GM12878 (cell line): ENCODE measurements at regions not wholly inside any gene's neighbourhood (a gene's known extent, or its start where the extent isn't known, plus 50 kb on each side); places are given as distances from the start of the nearest gene placed in this dataset.

ENCODE experiments used
- ESRRA ChIP-seq: IDR thresholded peaks from 2 replicates; pipeline ENCODE4 v1.6.1; 2012; ENCODE audit warnings: mild to moderate bottlenecking, low read length, improper control_type of control experiment
- FOXK2 ChIP-seq: fragments of 450-650 bp; IDR thresholded peaks from 2 replicates; pipeline ENCODE4 v1.6.1; 2017; ENCODE audit warnings: mild to moderate bottlenecking, moderate library complexity
- HDAC2 ChIP-seq: fragments of 200-600 bp; sonication (generic); IDR thresholded peaks from 2 replicates; pipeline ENCODE4 v1.6.1; 2017
- MTA3 ChIP-seq: IDR thresholded peaks from 2 replicates; pipeline ENCODE4 v1.6.1; 2012; ENCODE audit warnings: low read length, inconsistent platforms, borderline replicate concordance
- MYC ChIP-seq: IDR thresholded peaks from 2 replicates; pipeline ENCODE4 v1.6.1; 2011; ENCODE audit warnings: mild to moderate bottlenecking, low read length, moderate library complexity, inconsistent platforms; ENCODE audit not compliant: insufficient read depth, insufficient replicate concordance, insufficient read length, severe bottlenecking
- NBN ChIP-seq: fragments of 450-650 bp; IDR thresholded peaks from 2 replicates; pipeline ENCODE4 v1.6.1; 2016
- PAX5 ChIP-seq: IDR thresholded peaks from 2 replicates; pipeline ENCODE4 v1.6.1; 2011; ENCODE audit warnings: low read depth, low read length, borderline replicate concordance
- RAD21 ChIP-seq: IDR thresholded peaks from 2 replicates; pipeline ENCODE4 v1.6.1; 2011; ENCODE audit warnings: mild to moderate bottlenecking, low read depth, low read length, moderate library complexity; ENCODE audit not compliant: insufficient read depth
- RB1 ChIP-seq: fragments of 450-650 bp; formaldehyde crosslinking; IDR thresholded peaks from 2 replicates; pipeline ENCODE4 v1.6.1; 2017; ENCODE audit warnings: mild to moderate bottlenecking, borderline replicate concordance
- SMARCA5 ChIP-seq: fragments of 450-650 bp; IDR thresholded peaks from 2 replicates; pipeline ENCODE4 v1.6.1; 2017; ENCODE audit warnings: mild to moderate bottlenecking
- STAT1 ChIP-seq: fragments of 450-650 bp; conservative IDR thresholded peaks from 2 replicates; pipeline ENCODE4 v1.6.1; 2014; ENCODE audit warnings: antibody characterized with exemption, mild to moderate bottlenecking
- SUPT20H ChIP-seq: IDR thresholded peaks from 2 replicates; pipeline ENCODE4 v1.6.1; 2011; ENCODE audit warnings: low read depth, mild to moderate bottlenecking, low read length, moderate library complexity, borderline replicate concordance; ENCODE audit not compliant: control insufficient read depth
- TCF7 ChIP-seq: IDR thresholded peaks from 2 replicates; pipeline ENCODE4 v1.6.1; 2014; ENCODE audit warnings: antibody characterized with exemption, borderline replicate concordance
- YBX1 ChIP-seq: fragments of 450-650 bp; IDR thresholded peaks from 2 replicates; pipeline ENCODE4 v1.6.1; 2016; ENCODE audit warnings: antibody characterized with exemption
- YY1 ChIP-seq: IDR thresholded peaks from 2 replicates; pipeline ENCODE4 v1.6.1; 2011; ENCODE audit warnings: low read depth, mild to moderate bottlenecking, low read length
- ZBED1 ChIP-seq: IDR thresholded peaks from 2 replicates; pipeline ENCODE4 v1.6.1; 2016; ENCODE audit warnings: borderline replicate concordance
- ZNF384 ChIP-seq: IDR thresholded peaks from 2 replicates; pipeline ENCODE4 v1.6.1; 2012; ENCODE audit warnings: low read depth, mild to moderate bottlenecking, low read length, improper control_type of control experiment, borderline replicate concordance
- ZZZ3 ChIP-seq: IDR thresholded peaks from 2 replicates; pipeline ENCODE4 v1.6.1; 2011; ENCODE audit warnings: low read depth; ENCODE audit not compliant: control insufficient read depth, insufficient read length
- TF ChIP-seq, protein P1 (sequence below): fragments of 450-650 bp; IDR thresholded peaks from 2 replicates; pipeline ENCODE4 v1.6.1; 2017; ENCODE audit warnings: low read depth, mild to moderate bottlenecking, moderate library complexity
- TF ChIP-seq, protein P2 (sequence below): IDR thresholded peaks from 2 replicates; pipeline ENCODE4 v1.6.1; 2012; ENCODE audit warnings: improper control_type of control experiment, low read depth, low read length; ENCODE audit not compliant: insufficient replicate concordance
- TF ChIP-seq, protein P3 (sequence below): IDR thresholded peaks from 2 replicates; pipeline ENCODE4 v1.6.1; 2011; ENCODE audit warnings: low read depth, mild to moderate bottlenecking, low read length, moderate library complexity, borderline replicate concordance; ENCODE audit errors: extremely low read depth
- TF ChIP-seq, protein P4 (sequence below): IDR thresholded peaks from 2 replicates; pipeline ENCODE4 v1.6.1; 2011; ENCODE audit warnings: borderline replicate concordance, low read depth, mild to moderate bottlenecking, moderate library complexity, low read length; ENCODE audit not compliant: insufficient read depth, poor library complexity, severe bottlenecking

DNA sequence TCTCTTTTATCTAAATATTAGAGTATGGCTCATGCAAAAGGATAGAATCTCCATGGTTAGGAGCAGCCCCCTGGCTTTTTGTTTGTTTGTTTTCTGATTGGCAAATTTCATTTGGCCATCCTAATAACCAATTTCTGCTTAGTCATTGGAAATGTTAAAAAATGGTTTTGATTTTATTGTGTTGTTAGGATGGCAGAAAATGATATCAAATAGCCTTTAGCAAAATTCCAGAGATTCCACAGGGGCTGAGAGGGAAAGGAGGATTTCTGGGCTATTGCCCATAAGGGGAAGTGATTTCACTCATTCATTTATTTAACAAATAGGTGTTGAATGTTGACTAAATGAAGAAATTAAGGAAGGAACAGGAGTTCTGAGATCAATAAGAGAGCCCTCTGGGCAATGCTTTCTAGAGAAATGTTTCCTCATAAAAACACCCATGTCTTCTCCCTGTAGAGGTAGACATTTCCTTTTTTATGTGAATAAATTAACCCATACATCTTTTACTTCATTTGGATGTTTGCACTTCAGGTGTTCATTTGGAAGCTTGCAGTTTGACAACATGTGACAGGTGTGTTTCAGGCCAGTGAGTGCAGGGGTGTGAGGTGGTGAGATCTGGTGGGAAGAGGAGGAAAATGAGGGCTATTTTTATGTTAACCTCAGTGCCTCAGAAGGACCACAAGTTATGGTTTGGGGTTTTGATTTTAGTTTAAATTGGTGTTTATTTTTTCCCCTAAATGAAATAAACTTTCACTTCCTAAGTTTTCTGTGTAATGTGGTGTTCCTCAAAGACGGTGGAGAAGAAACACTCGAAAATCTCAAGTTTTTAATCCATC is 61.7 kb upstream of the EPC2 start (continued):
- TF ChIP-seq MTA3 = 0 out of 2 replicates have a peak, but pooled peaks have one; percentile 34
- no peak for TF ChIP-seq SUPT20H
- no peak for TF ChIP-seq RAD21
- no peak for TF ChIP-seq ESRRA
- TF ChIP-seq ZNF384 = no peak
- TF ChIP-seq, protein P1, sequence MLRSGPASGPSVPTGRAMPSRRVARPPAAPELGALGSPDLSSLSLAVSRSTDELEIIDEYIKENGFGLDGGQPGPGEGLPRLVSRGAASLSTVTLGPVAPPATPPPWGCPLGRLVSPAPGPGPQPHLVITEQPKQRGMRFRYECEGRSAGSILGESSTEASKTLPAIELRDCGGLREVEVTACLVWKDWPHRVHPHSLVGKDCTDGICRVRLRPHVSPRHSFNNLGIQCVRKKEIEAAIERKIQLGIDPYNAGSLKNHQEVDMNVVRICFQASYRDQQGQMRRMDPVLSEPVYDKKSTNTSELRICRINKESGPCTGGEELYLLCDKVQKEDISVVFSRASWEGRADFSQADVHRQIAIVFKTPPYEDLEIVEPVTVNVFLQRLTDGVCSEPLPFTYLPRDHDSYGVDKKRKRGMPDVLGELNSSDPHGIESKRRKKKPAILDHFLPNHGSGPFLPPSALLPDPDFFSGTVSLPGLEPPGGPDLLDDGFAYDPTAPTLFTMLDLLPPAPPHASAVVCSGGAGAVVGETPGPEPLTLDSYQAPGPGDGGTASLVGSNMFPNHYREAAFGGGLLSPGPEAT = no peak
- TF ChIP-seq PAX5 = no peak
- no peak for TF ChIP-seq SMARCA5
- no peak for TF ChIP-seq MYC
- TF ChIP-seq ZZZ3 = no peak
- no peak for TF ChIP-seq YBX1
- TF ChIP-seq, protein P2, sequence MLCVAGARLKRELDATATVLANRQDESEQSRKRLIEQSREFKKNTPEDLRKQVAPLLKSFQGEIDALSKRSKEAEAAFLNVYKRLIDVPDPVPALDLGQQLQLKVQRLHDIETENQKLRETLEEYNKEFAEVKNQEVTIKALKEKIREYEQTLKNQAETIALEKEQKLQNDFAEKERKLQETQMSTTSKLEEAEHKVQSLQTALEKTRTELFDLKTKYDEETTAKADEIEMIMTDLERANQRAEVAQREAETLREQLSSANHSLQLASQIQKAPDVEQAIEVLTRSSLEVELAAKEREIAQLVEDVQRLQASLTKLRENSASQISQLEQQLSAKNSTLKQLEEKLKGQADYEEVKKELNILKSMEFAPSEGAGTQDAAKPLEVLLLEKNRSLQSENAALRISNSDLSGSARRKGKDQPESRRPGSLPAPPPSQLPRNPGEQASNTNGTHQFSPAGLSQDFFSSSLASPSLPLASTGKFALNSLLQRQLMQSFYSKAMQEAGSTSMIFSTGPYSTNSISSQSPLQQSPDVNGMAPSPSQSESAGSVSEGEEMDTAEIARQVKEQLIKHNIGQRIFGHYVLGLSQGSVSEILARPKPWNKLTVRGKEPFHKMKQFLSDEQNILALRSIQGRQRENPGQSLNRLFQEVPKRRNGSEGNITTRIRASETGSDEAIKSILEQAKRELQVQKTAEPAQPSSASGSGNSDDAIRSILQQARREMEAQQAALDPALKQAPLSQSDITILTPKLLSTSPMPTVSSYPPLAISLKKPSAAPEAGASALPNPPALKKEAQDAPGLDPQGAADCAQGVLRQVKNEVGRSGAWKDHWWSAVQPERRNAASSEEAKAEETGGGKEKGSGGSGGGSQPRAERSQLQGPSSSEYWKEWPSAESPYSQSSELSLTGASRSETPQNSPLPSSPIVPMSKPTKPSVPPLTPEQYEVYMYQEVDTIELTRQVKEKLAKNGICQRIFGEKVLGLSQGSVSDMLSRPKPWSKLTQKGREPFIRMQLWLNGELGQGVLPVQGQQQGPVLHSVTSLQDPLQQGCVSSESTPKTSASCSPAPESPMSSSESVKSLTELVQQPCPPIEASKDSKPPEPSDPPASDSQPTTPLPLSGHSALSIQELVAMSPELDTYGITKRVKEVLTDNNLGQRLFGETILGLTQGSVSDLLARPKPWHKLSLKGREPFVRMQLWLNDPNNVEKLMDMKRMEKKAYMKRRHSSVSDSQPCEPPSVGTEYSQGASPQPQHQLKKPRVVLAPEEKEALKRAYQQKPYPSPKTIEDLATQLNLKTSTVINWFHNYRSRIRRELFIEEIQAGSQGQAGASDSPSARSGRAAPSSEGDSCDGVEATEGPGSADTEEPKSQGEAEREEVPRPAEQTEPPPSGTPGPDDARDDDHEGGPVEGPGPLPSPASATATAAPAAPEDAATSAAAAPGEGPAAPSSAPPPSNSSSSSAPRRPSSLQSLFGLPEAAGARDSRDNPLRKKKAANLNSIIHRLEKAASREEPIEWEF = no peak
- TF ChIP-seq, protein P3, sequence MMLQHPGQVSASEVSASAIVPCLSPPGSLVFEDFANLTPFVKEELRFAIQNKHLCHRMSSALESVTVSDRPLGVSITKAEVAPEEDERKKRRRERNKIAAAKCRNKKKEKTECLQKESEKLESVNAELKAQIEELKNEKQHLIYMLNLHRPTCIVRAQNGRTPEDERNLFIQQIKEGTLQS = no peak
- no peak for TF ChIP-seq FOXK2
- TF ChIP-seq, protein P4, sequence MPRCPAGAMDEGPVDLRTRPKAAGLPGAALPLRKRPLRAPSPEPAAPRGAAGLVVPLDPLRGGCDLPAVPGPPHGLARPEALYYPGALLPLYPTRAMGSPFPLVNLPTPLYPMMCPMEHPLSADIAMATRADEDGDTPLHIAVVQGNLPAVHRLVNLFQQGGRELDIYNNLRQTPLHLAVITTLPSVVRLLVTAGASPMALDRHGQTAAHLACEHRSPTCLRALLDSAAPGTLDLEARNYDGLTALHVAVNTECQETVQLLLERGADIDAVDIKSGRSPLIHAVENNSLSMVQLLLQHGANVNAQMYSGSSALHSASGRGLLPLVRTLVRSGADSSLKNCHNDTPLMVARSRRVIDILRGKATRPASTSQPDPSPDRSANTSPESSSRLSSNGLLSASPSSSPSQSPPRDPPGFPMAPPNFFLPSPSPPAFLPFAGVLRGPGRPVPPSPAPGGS = no peak
- no peak for TF ChIP-seq RB1
- TF ChIP-seq STAT1 = no peak
- TF ChIP-seq YY1 = no peak
- TF ChIP-seq HDAC2 = no peak
- TF ChIP-seq NBN = no peak
- no peak for TF ChIP-seq TCF7
- no peak for TF ChIP-seq ZBED1
